GM12878 (cell line): ENCODE measurements at regions not wholly inside any gene's neighbourhood (a gene's known extent, or its start where the extent isn't known, plus 50 kb on each side); places are given as distances from the start of the nearest gene placed in this dataset.

Source experiments
- ATAC-seq: fragments of 200-7000 bp; cut with Tn5 transposase; 3 replicates; pipeline ENCODE4 v1.9.1; 2020; ENCODE audit warnings: mild to moderate bottlenecking, moderate library complexity
- BruUV-seq: library from RNA; stranded (reverse); fragments of 400-500 nt; replicated peaks from 2 replicates; lab custom pipeline; 2021; lab: Mats Ljungman, UMichigan
- CTCF ChIA-PET: fragments of 300-600 bp; sonication (Branson Sonifier 250); formaldehyde crosslinking; extraction: SDS; loops from one replicate; lab custom pipeline; 2021; ENCODE audit warnings: inconsistent platforms; lab: Yijun Ruan, JAX
- POLR2A ChIA-PET: fragments of 350-600 bp; formaldehyde crosslinking; extraction: SDS; loops from one replicate; lab custom pipeline; 2021; ENCODE audit warnings: inconsistent platforms; lab: Charles Lee
- RAD21 ChIA-PET: fragments of 300-600 bp; sonication (Branson Sonifier 250); formaldehyde crosslinking; loops from one replicate; lab custom pipeline; 2023; ENCODE audit warnings: antibody characterized with exemption; ENCODE audit not compliant: unreplicated experiment; lab: Charles Lee
- SMC1A ChIA-PET: fragments of 300-600 bp; sonication (Branson Sonifier 250); formaldehyde crosslinking; loops from one replicate; lab custom pipeline; 2023; ENCODE audit not compliant: unreplicated experiment, uncharacterized antibody; lab: Charles Lee
- DNase-seq: peaks from one replicate; pipeline ENCODE4 v3.0.0-alpha.2; 2011; ENCODE audit warnings: low read depth, low spot score
- FAIRE-seq: peaks from 3 replicates; lab custom pipeline; 2011; peaks lifted over from hg19 to GRCh38; lab: Jason Lieb, UNC
- H2AFZ ChIP-seq: 2 replicates; pipeline ENCODE4 v1.6.0; 2011; ENCODE audit warnings: low read depth, low read length, control low read depth; ENCODE audit not compliant: control insufficient read depth
- H3K27ac ChIP-seq: 2 replicates; pipeline ENCODE4 v1.5.1; 2011; ENCODE audit warnings: control low read depth; ENCODE audit not compliant: control insufficient read depth, insufficient read depth
- H3K27me3 ChIP-seq, 2 experiments: replicated peaks in 1 of 2; 2 replicates each; pipeline versions ENCODE4 v1.6.0 to v1.6.1; 2011; ENCODE audit warnings: low read length in 1 of 2; ENCODE audit not compliant: control insufficient read depth in 2 of 2, insufficient read depth in 2 of 2
- H3K36me3 ChIP-seq, 2 experiments: 2 replicates each; pipeline ENCODE4 v1.5.1; 2011; ENCODE audit warnings: low read length in 1 of 2; ENCODE audit not compliant: control insufficient read depth in 2 of 2, insufficient read depth in 2 of 2
- H3K4me1 ChIP-seq: 2 replicates; pipeline ENCODE4 v1.6.1; 2011; ENCODE audit warnings: mild to moderate bottlenecking, low read length, moderate library complexity, mixed read lengths; ENCODE audit not compliant: control insufficient read depth, insufficient read depth
- H3K4me2 ChIP-seq: 2 replicates; pipeline ENCODE4 v1.6.0; 2011; ENCODE audit warnings: control low read depth; ENCODE audit not compliant: control insufficient read depth, insufficient read depth
- H3K4me3 ChIP-seq: fragments of 200-600 bp; sonication (generic); 2 replicates; pipeline ENCODE4 v1.5.1; 2016
- H3K79me2 ChIP-seq: 2 replicates; pipeline ENCODE4 v1.6.0; 2011; ENCODE audit warnings: low read length; ENCODE audit not compliant: control insufficient read depth, insufficient read depth
- H3K9ac ChIP-seq: 2 replicates; pipeline ENCODE4 v1.8.0; 2011; ENCODE audit warnings: low read length, control low read depth, mixed read lengths; ENCODE audit not compliant: control insufficient read depth, insufficient read depth
- H3K9me3 ChIP-seq: replicated peaks from 3 replicates; pipeline ENCODE4 v1.5.1; 2011; ENCODE audit warnings: mild to moderate bottlenecking, low read length; ENCODE audit not compliant: control insufficient read depth, insufficient read depth
- H4K20me1 ChIP-seq: 2 replicates; pipeline ENCODE4 v1.6.0; 2011; ENCODE audit not compliant: control insufficient read depth, insufficient read depth
- CREM ChIP-seq: IDR thresholded peaks from 2 replicates; pipeline ENCODE4 v1.6.1; 2014; ENCODE audit warnings: antibody characterized with exemption, low read depth
- DPF2 ChIP-seq: fragments of 450-650 bp; IDR thresholded peaks from 2 replicates; pipeline ENCODE4 v1.6.1; 2017; ENCODE audit warnings: mild to moderate bottlenecking
- ETV6 ChIP-seq, 2 experiments: fragments of 450-650 bp in 1 of 2; IDR thresholded peaks in 1 of 2; conservative IDR thresholded peaks in 1 of 2; 2 replicates each; pipeline ENCODE4 v1.6.1; 2014; ENCODE audit warnings: antibody characterized with exemption in 1 of 2, borderline replicate concordance in 1 of 2, low read depth in 1 of 2, mild to moderate bottlenecking in 1 of 2, moderate library complexity in 1 of 2
- FOXM1 ChIP-seq: IDR thresholded peaks from 2 replicates; pipeline ENCODE4 v1.6.1; 2012; ENCODE audit warnings: low read depth, mild to moderate bottlenecking, inconsistent platforms, low read length, moderate library complexity
- GABPA ChIP-seq: IDR thresholded peaks from 2 replicates; pipeline ENCODE4 v1.6.1; 2014; ENCODE audit warnings: antibody characterized with exemption, low read depth, mild to moderate bottlenecking, inconsistent platforms
- HCFC1 ChIP-seq: fragments of 150-350 bp; IDR thresholded peaks from 2 replicates; pipeline ENCODE4 v1.6.1; 2014; ENCODE audit warnings: low read length
- JUNB ChIP-seq: IDR thresholded peaks from 2 replicates; pipeline ENCODE4 v1.6.1; 2016; ENCODE audit warnings: antibody characterized with exemption, mild to moderate bottlenecking
- LARP7 ChIP-seq: fragments of 450-650 bp; IDR thresholded peaks from 2 replicates; pipeline ENCODE4 v1.6.1; 2017; ENCODE audit warnings: mild to moderate bottlenecking
- MTA2 ChIP-seq: fragments of 450-650 bp; IDR thresholded peaks from 2 replicates; pipeline ENCODE4 v1.6.1; 2016; ENCODE audit warnings: low read depth, mild to moderate bottlenecking, moderate library complexity
- NFIC ChIP-seq: IDR thresholded peaks from 2 replicates; pipeline ENCODE4 v1.6.1; 2012; ENCODE audit warnings: low read depth, mild to moderate bottlenecking, inconsistent platforms, low read length, moderate library complexity
- NKRF ChIP-seq: fragments of 450-650 bp; conservative IDR thresholded peaks from 2 replicates; pipeline ENCODE4 v1.6.1; 2017; ENCODE audit warnings: mild to moderate bottlenecking, moderate library complexity
- NRF1 ChIP-seq: conservative IDR thresholded peaks from 2 replicates; pipeline ENCODE4 v1.6.1; 2011; ENCODE audit warnings: mild to moderate bottlenecking, low read depth, low read length, improper control_type of control experiment
- SMAD1 ChIP-seq: fragments of 450-650 bp; IDR thresholded peaks from 2 replicates; pipeline ENCODE4 v1.6.1; 2018; ENCODE audit warnings: mild to moderate bottlenecking, low read depth; ENCODE audit not compliant: partially characterized antibody
- SREBF1 ChIP-seq: IDR thresholded peaks from 2 replicates; pipeline ENCODE4 v1.6.1; 2012; ENCODE audit warnings: mild to moderate bottlenecking, low read length
- STAT1 ChIP-seq: fragments of 450-650 bp; conservative IDR thresholded peaks from 2 replicates; pipeline ENCODE4 v1.6.1; 2014; ENCODE audit warnings: antibody characterized with exemption, mild to moderate bottlenecking
- WGBS: methylation state at CpG from one replicate; pipeline ENCODE4 v1.1.6; 2016; ENCODE audit warnings: low lambda C conversion rate; ENCODE audit not compliant: insufficient replicate concordance, insufficient coverage; ENCODE audit errors: missing lambda C conversion rate; 5-methylcytosine and 5-hydroxymethylcytosine counted together
- in situ Hi-C: fragments of 300-500 bp; cut with MboI; formaldehyde crosslinking; loops from 9 replicates; pipeline ENCODE4 v1.14.3; 2018; ENCODE audit warnings: mixed read lengths
- intact Hi-C: fragments of 100-400 bp; cut with micrococcal nuclease; formaldehyde crosslinking; loops from one replicate; pipeline ENCODE4 v1.14.2; 2022; ENCODE audit not compliant: unreplicated experiment
- TF ChIP-seq, protein P1 (sequence below): fragments of 450-650 bp; formaldehyde crosslinking; IDR thresholded peaks from 2 replicates; pipeline ENCODE4 v1.4.0; 2020; ENCODE audit warnings: mild to moderate bottlenecking, moderate library complexity
- TF ChIP-seq, protein P2 (sequence below): fragments of 150-350 bp; IDR thresholded peaks from 2 replicates; pipeline ENCODE4 v1.6.1; 2016; ENCODE audit warnings: low read depth, low read length

- H4K20me1 ChIP-seq, result no peaks in the 10 kb centered on the region
- intact Hi-C loops, result no loop called here
- CTCF ChIA-PET, result interaction anchor here (1.2 kb wide), 2 partner anchors 18 to 162 kb away, joined by 3 read pairs; no protein-coding TSS in a partner anchor
- H2AFZ ChIP-seq, result no peak overlapping the region
- POLR2A ChIA-PET, result interaction anchor here (0.6 kb wide), 1 partner anchor 81 kb away, joined by 10 read pairs; no protein-coding TSS in a partner anchor
- 10% methylated on average over 4 of the region's 4 CpGs for WGBS
- DNase-seq (no peak), ATAC-seq (peak; percentile 71), FAIRE-seq (no peak)
- no peaks in the 10 kb centered on the region for H3K9me3 ChIP-seq
- H3K27ac ChIP-seq, result no peak overlapping the region
- H3K4me1 ChIP-seq, result no peaks in the 10 kb centered on the region
- in situ Hi-C loops, result no loop called here
- RAD21 ChIA-PET, result interaction anchor here (1.7 kb wide), 1 partner anchor 50 kb away, joined by 6 read pairs; no protein-coding TSS in a partner anchor
- no TSS peak for BruUV-seq
- H3K4me3 ChIP-seq, result no peak overlapping the region
- H3K79me2 ChIP-seq, result no peaks in the 10 kb centered on the region
- no peaks in the 10 kb centered on the region for H3K27me3 ChIP-seq
- no peak overlapping the region for H3K9ac ChIP-seq
- SMC1A ChIA-PET, result interaction anchor here (1.4 kb wide), 1 partner anchor 67 kb away, joined by 3 read pairs; no protein-coding TSS in a partner anchor
- H3K36me3 ChIP-seq, result no peaks in the 10 kb centered on the region
- no peak overlapping the region for H3K4me2 ChIP-seq
- TF ChIP-seq GABPA, result no peak
- peak; percentile 86 for TF ChIP-seq JUNB
- TF ChIP-seq HCFC1, result no peak
- TF ChIP-seq, protein P1, sequence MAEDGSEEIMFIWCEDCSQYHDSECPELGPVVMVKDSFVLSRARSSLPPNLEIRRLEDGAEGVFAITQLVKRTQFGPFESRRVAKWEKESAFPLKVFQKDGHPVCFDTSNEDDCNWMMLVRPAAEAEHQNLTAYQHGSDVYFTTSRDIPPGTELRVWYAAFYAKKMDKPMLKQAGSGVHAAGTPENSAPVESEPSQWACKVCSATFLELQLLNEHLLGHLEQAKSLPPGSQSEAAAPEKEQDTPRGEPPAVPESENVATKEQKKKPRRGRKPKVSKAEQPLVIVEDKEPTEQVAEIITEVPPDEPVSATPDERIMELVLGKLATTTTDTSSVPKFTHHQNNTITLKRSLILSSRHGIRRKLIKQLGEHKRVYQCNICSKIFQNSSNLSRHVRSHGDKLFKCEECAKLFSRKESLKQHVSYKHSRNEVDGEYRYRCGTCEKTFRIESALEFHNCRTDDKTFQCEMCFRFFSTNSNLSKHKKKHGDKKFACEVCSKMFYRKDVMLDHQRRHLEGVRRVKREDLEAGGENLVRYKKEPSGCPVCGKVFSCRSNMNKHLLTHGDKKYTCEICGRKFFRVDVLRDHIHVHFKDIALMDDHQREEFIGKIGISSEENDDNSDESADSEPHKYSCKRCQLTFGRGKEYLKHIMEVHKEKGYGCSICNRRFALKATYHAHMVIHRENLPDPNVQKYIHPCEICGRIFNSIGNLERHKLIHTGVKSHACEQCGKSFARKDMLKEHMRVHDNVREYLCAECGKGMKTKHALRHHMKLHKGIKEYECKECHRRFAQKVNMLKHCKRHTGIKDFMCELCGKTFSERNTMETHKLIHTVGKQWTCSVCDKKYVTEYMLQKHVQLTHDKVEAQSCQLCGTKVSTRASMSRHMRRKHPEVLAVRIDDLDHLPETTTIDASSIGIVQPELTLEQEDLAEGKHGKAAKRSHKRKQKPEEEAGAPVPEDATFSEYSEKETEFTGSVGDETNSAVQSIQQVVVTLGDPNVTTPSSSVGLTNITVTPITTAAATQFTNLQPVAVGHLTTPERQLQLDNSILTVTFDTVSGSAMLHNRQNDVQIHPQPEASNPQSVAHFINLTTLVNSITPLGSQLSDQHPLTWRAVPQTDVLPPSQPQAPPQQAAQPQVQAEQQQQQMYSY, result no peak
- TF ChIP-seq, protein P2, sequence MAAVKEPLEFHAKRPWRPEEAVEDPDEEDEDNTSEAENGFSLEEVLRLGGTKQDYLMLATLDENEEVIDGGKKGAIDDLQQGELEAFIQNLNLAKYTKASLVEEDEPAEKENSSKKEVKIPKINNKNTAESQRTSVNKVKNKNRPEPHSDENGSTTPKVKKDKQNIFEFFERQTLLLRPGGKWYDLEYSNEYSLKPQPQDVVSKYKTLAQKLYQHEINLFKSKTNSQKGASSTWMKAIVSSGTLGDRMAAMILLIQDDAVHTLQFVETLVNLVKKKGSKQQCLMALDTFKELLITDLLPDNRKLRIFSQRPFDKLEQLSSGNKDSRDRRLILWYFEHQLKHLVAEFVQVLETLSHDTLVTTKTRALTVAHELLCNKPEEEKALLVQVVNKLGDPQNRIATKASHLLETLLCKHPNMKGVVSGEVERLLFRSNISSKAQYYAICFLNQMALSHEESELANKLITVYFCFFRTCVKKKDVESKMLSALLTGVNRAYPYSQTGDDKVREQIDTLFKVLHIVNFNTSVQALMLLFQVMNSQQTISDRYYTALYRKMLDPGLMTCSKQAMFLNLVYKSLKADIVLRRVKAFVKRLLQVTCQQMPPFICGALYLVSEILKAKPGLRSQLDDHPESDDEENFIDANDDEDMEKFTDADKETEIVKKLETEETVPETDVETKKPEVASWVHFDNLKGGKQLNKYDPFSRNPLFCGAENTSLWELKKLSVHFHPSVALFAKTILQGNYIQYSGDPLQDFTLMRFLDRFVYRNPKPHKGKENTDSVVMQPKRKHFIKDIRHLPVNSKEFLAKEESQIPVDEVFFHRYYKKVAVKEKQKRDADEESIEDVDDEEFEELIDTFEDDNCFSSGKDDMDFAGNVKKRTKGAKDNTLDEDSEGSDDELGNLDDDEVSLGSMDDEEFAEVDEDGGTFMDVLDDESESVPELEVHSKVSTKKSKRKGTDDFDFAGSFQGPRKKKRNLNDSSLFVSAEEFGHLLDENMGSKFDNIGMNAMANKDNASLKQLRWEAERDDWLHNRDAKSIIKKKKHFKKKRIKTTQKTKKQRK, result no peak
- TF ChIP-seq STAT1, result no peak
- TF ChIP-seq NKRF, result no peak
- peak in 1 of 2 experiments; percentile 45; a peak in 1 of 4 replicates for TF ChIP-seq ETV6 (conservative IDR thresholded peaks at IDR 0.05 in 1 of 2, IDR thresholded peaks at IDR 0.05 in 1 of 2; ENCODE audit: borderline replicate concordance in 1 of 2, low read depth in 1 of 2)
- TF ChIP-seq NRF1, result no peak
- TF ChIP-seq MTA2, result no peak
- TF ChIP-seq NFIC, result peak; percentile 47; the same call in 1 of the 2 replicates
- TF ChIP-seq DPF2, result 0 out of 2 replicates have a peak, but pooled peaks have one; percentile 23
- no peak for TF ChIP-seq SMAD1
- TF ChIP-seq CREM, result peak; percentile 45; the same call in 1 of the 2 replicates
- no peak for TF ChIP-seq SREBF1
- TF ChIP-seq LARP7, result no peak
- TF ChIP-seq FOXM1, result peak; percentile 31; the same call in 1 of the 2 replicates
Measured at GRCh38 chr3:27630885-27631284, 91.2 kb downstream of the EOMES start.
